DMS53 (cell line): ENCODE measurements at regions not wholly inside any gene's neighbourhood (a gene's known extent, or its start where the extent isn't known, plus 50 kb on each side); places are given as distances from the start of the nearest gene placed in this dataset.

Experiments used
- DNase-seq: peaks from one replicate; lab custom pipeline; 2025; lab: John Stamatoyannopoulos, UW

GRCh38 chr12:127223731-127224130, 1043.2 kb upstream of the TMEM132C start:
- DNase-seq: no peak

GRCh38 chr12:127230843-127231260, 1036.1 kb upstream of the TMEM132C start:
- no peak for DNase-seq

- DNase-seq: no peak
Observed at GRCh38 chr12:127231371-127231770, 1035.6 kb upstream of the TMEM132C start.

- DNase-seq: no peak
Observed at GRCh38 chr12:127233016-127233415, 1034.0 kb upstream of the TMEM132C start.

GRCh38 chr12:127235761-127236160, 1031.2 kb upstream of the TMEM132C start:
- no peak for DNase-seq

GRCh38 chr12:127236491-127236890, 1030.5 kb upstream of the TMEM132C start:
- no peak for DNase-seq

GRCh38 chr12:127237151-127237550, 1029.8 kb upstream of the TMEM132C start:
- no peak for DNase-seq

GRCh38 chr12:127238107-127238506, 1028.9 kb upstream of the TMEM132C start:
- DNase-seq: no peak

- no peak for DNase-seq
Observed at GRCh38 chr12:127239781-127240180, 1027.2 kb upstream of the TMEM132C start.

GRCh38 chr12:127240249-127240929, 1026.6 kb upstream of the TMEM132C start:
- no peak for DNase-seq

GRCh38 chr12:127241072-127241817, 1025.7 kb upstream of the TMEM132C start:
- DNase-seq: no peak

GRCh38 chr12:127245009-127245408, 1022.0 kb upstream of the TMEM132C start:
- no peak for DNase-seq

GRCh38 chr12:127245437-127245836, 1021.5 kb upstream of the TMEM132C start:
- no peak for DNase-seq

GRCh38 chr12:127247937-127248336, 1019.0 kb upstream of the TMEM132C start:
- no peak for DNase-seq

GRCh38 chr12:127249428-127249827, 1017.5 kb upstream of the TMEM132C start:
- DNase-seq: no peak

GRCh38 chr12:127253797-127254327, 1013.1 kb upstream of the TMEM132C start:
- no peak for DNase-seq

GRCh38 chr12:127254420-127254955, 1012.5 kb upstream of the TMEM132C start:
- DNase-seq: no peak

GRCh38 chr12:127257366-127257935, 1009.5 kb upstream of the TMEM132C start:
- no peak for DNase-seq

- DNase-seq: no peak
Observed at GRCh38 chr12:127260531-127260930, 1006.4 kb upstream of the TMEM132C start.

- no peak for DNase-seq
Observed at GRCh38 chr12:127260999-127261398, 1006.0 kb upstream of the TMEM132C start.

GRCh38 chr12:127262615-127263014, 1004.4 kb upstream of the TMEM132C start:
- no peak for DNase-seq

- DNase-seq: no peak
Observed at GRCh38 chr12:127263621-127264020, 1003.3 kb upstream of the TMEM132C start.

- no peak for DNase-seq
Observed at GRCh38 chr12:127267128-127267527, 999.8 kb upstream of the TMEM132C start.
